ENCODE measurements at regions not wholly inside any gene's neighbourhood (a gene's known extent, or its start where the extent isn't known, plus 50 kb on each side); places are given as distances from the start of the nearest gene placed in this dataset.

GRCh38 chr22:48743601-48744282 lies 1083.9 kb downstream of the BRD1 start:
- Histone ChIP-seq H3K4me3 (ENCODE audit: insufficient read depth, low read depth, low read length, poor library complexity, severe bottlenecking) (no peak overlapping the region), H3K9me3 (ENCODE audit: control insufficient read depth, low read length) (no peaks in the 10 kb centered on the region), H3K27ac (ENCODE audit: insufficient read depth, low read length, poor library complexity, severe bottlenecking) (no peak overlapping the region), H3K27me3 (replicated peaks; ENCODE audit: control insufficient read depth, insufficient read depth, low read length, poor library complexity, severe bottlenecking) (no peaks in the 10 kb centered on the region), H3K4me1 (ENCODE audit: control insufficient read depth, insufficient read depth, low read length, poor library complexity, severe bottlenecking) (no peaks in the 10 kb centered on the region), H3K36me3 (ENCODE audit: control insufficient read depth, insufficient read depth, low read length) (no peaks in the 10 kb centered on the region)
- no peak for DNase-seq

- DNase-seq: no peak
- no peaks in the 10 kb centered on the region for H3K27me3 ChIP-seq (replicated peaks; ENCODE audit: control insufficient read depth, insufficient read depth, low read length, poor library complexity, severe bottlenecking)
- H3K4me1 ChIP-seq (ENCODE audit: control insufficient read depth, insufficient read depth, low read length, poor library complexity, severe bottlenecking): no peaks in the 10 kb centered on the region
- H3K4me3 ChIP-seq (ENCODE audit: insufficient read depth, low read depth, low read length, poor library complexity, severe bottlenecking): no peak overlapping the region
- no peak overlapping the region for H3K27ac ChIP-seq (ENCODE audit: insufficient read depth, low read length, poor library complexity, severe bottlenecking)
- H3K36me3 ChIP-seq (ENCODE audit: control insufficient read depth, insufficient read depth, low read length): no peaks in the 10 kb centered on the region
- no peaks in the 10 kb centered on the region for H3K9me3 ChIP-seq (ENCODE audit: control insufficient read depth, low read length)
Measured at GRCh38 chr22:48742556-48743343, 1084.9 kb downstream of the BRD1 start.

GRCh38 chr22:48742191-48742555 lies 1085.5 kb downstream of the BRD1 start:
- no peak for DNase-seq
- H3K27ac ChIP-seq (ENCODE audit: insufficient read depth, low read length, poor library complexity, severe bottlenecking): no peak overlapping the region
- no peaks in the 10 kb centered on the region for H3K36me3 ChIP-seq (ENCODE audit: control insufficient read depth, insufficient read depth, low read length)
- H3K27me3 ChIP-seq (replicated peaks; ENCODE audit: control insufficient read depth, insufficient read depth, low read length, poor library complexity, severe bottlenecking): no peaks in the 10 kb centered on the region
- no peaks in the 10 kb centered on the region for H3K4me1 ChIP-seq (ENCODE audit: control insufficient read depth, insufficient read depth, low read length, poor library complexity, severe bottlenecking)
- H3K4me3 ChIP-seq (ENCODE audit: insufficient read depth, low read depth, low read length, poor library complexity, severe bottlenecking): no peak overlapping the region
- H3K9me3 ChIP-seq (ENCODE audit: control insufficient read depth, low read length): no peaks in the 10 kb centered on the region

DNA sequence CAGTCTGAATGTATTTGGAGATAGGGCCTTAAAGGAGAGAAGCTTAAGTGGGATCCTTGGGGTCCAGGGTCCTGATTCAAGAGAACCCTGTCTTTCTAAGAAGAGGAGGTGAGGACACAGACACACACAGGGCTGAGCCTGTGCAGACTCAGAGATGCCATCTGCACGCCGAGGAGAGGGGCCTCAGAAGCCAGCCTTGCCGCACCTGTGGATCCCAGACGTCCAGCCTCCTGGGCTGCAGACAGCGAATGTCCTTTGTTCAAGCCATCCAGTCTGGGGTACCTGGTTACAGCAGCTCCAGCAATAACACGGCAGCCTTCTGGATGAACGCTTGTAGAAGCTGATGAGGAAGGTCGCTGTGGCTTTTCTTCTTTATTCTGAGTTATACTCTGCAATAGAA lies 1086.1 kb downstream of the BRD1 start:
- Histone ChIP-seq H3K36me3 (ENCODE audit: control insufficient read depth, insufficient read depth, low read length) (no peaks in the 10 kb centered on the region), H3K4me3 (ENCODE audit: insufficient read depth, low read depth, low read length, poor library complexity, severe bottlenecking) (no peak overlapping the region), H3K9me3 (ENCODE audit: control insufficient read depth, low read length) (no peaks in the 10 kb centered on the region), H3K27me3 (replicated peaks; ENCODE audit: control insufficient read depth, insufficient read depth, low read length, poor library complexity, severe bottlenecking) (no peaks in the 10 kb centered on the region), H3K4me1 (ENCODE audit: control insufficient read depth, insufficient read depth, low read length, poor library complexity, severe bottlenecking) (no peaks in the 10 kb centered on the region), H3K27ac (ENCODE audit: insufficient read depth, low read length, poor library complexity, severe bottlenecking) (no peak overlapping the region)
- no peak for DNase-seq

GRCh38 chr22:48740731-48741405 lies 1086.8 kb downstream of the BRD1 start:
- Histone ChIP-seq H3K4me1 (ENCODE audit: control insufficient read depth, insufficient read depth, low read length, poor library complexity, severe bottlenecking) (no peaks in the 10 kb centered on the region), H3K27me3 (replicated peaks; ENCODE audit: control insufficient read depth, insufficient read depth, low read length, poor library complexity, severe bottlenecking) (no peaks in the 10 kb centered on the region), H3K4me3 (ENCODE audit: insufficient read depth, low read depth, low read length, poor library complexity, severe bottlenecking) (no peak overlapping the region), H3K36me3 (ENCODE audit: control insufficient read depth, insufficient read depth, low read length) (no peaks in the 10 kb centered on the region), H3K27ac (ENCODE audit: insufficient read depth, low read length, poor library complexity, severe bottlenecking) (no peak overlapping the region), H3K9me3 (ENCODE audit: control insufficient read depth, low read length) (no peaks in the 10 kb centered on the region)
- DNase-seq: no peak

GRCh38 chr22:48740086-48740730 lies 1087.5 kb downstream of the BRD1 start:
- H3K27me3 ChIP-seq (replicated peaks; ENCODE audit: control insufficient read depth, insufficient read depth, low read length, poor library complexity, severe bottlenecking): no peaks in the 10 kb centered on the region
- no peaks in the 10 kb centered on the region for H3K4me1 ChIP-seq (ENCODE audit: control insufficient read depth, insufficient read depth, low read length, poor library complexity, severe bottlenecking)
- H3K4me3 ChIP-seq (ENCODE audit: insufficient read depth, low read depth, low read length, poor library complexity, severe bottlenecking): no peak overlapping the region
- no peaks in the 10 kb centered on the region for H3K9me3 ChIP-seq (ENCODE audit: control insufficient read depth, low read length)
- no peaks in the 10 kb centered on the region for H3K36me3 ChIP-seq (ENCODE audit: control insufficient read depth, insufficient read depth, low read length)
- DNase-seq: no peak
- no peak overlapping the region for H3K27ac ChIP-seq (ENCODE audit: insufficient read depth, low read length, poor library complexity, severe bottlenecking)

GRCh38 chr22:48739348-48740085 lies 1088.2 kb downstream of the BRD1 start:
- no peak overlapping the region for H3K4me3 ChIP-seq (ENCODE audit: insufficient read depth, low read depth, low read length, poor library complexity, severe bottlenecking)
- no peaks in the 10 kb centered on the region for H3K36me3 ChIP-seq (ENCODE audit: control insufficient read depth, insufficient read depth, low read length)
- H3K27me3 ChIP-seq (replicated peaks; ENCODE audit: control insufficient read depth, insufficient read depth, low read length, poor library complexity, severe bottlenecking): no peaks in the 10 kb centered on the region
- no peak for DNase-seq
- no peaks in the 10 kb centered on the region for H3K9me3 ChIP-seq (ENCODE audit: control insufficient read depth, low read length)
- no peaks in the 10 kb centered on the region for H3K4me1 ChIP-seq (ENCODE audit: control insufficient read depth, insufficient read depth, low read length, poor library complexity, severe bottlenecking)
- no peak overlapping the region for H3K27ac ChIP-seq (ENCODE audit: insufficient read depth, low read length, poor library complexity, severe bottlenecking)

GRCh38 chr22:48738204-48738980 lies 1089.3 kb downstream of the BRD1 start:
- no peaks in the 10 kb centered on the region for H3K9me3 ChIP-seq (ENCODE audit: control insufficient read depth, low read length)
- H3K27me3 ChIP-seq (replicated peaks; ENCODE audit: control insufficient read depth, insufficient read depth, low read length, poor library complexity, severe bottlenecking): no peaks in the 10 kb centered on the region
- no peak for DNase-seq
- no peak overlapping the region for H3K27ac ChIP-seq (ENCODE audit: insufficient read depth, low read length, poor library complexity, severe bottlenecking)
- H3K36me3 ChIP-seq (ENCODE audit: control insufficient read depth, insufficient read depth, low read length): no peaks in the 10 kb centered on the region
- H3K4me1 ChIP-seq (ENCODE audit: control insufficient read depth, insufficient read depth, low read length, poor library complexity, severe bottlenecking): no peaks in the 10 kb centered on the region
- no peak overlapping the region for H3K4me3 ChIP-seq (ENCODE audit: insufficient read depth, low read depth, low read length, poor library complexity, severe bottlenecking)
